ENCODE measurements at regions not wholly inside any gene's neighbourhood (a gene's known extent, or its start where the extent isn't known, plus 50 kb on each side); places are given as distances from the start of the nearest gene placed in this dataset.

- TF ChIP-seq EZH2phosphoT487 (IDR thresholded peaks at IDR 0.05; ENCODE audit: borderline replicate concordance, low read depth, low read length) (no peak), CTCF (conservative IDR thresholded peaks at IDR 0.05; ENCODE audit: low read length) (no peak)
- Histone ChIP-seq H2AFZ (ENCODE audit: low read length) (no peak overlapping the region), H3K4me2 (ENCODE audit: low read length) (no peak overlapping the region), H3K79me2 (ENCODE audit: insufficient read depth, low read depth, low read length) (no peaks in the 10 kb centered on the region), H3K9me3 (ENCODE audit: low read length) (no peaks in the 10 kb centered on the region), H3K4me3 (ENCODE audit: low read depth, low read length, poor library complexity, severe bottlenecking) (no peak overlapping the region), H3K36me3 (ENCODE audit: insufficient read depth, low read length) (no peaks in the 10 kb centered on the region), H3K9me2 (ENCODE audit: insufficient read depth, low read length) (no peaks in the 10 kb centered on the region), H3K27ac (ENCODE audit: low read depth, low read length, poor library complexity, severe bottlenecking) (no peak overlapping the region), H4K20me1 (ENCODE audit: insufficient read depth, low read length) (no peaks in the 10 kb centered on the region), H3K4me1 (ENCODE audit: insufficient read depth, low read length, poor library complexity, severe bottlenecking) (no peaks in the 10 kb centered on the region)
- CTCF ChIA-PET (ENCODE audit: unreplicated experiment), result no interaction called here
- POLR2A ChIA-PET, result interaction anchor here (0.5 to 0.8 kb wide), 2 partner anchors 9 to 1018 kb away, joined by 3 read pairs; no protein-coding TSS in a partner anchor
- intact Hi-C loops (cut with micrococcal nuclease; ENCODE audit: unreplicated experiment), result no loop called here
- no peak for DNase-seq (ENCODE audit: low spot score)
- BruUV-seq (replicated peaks), result no TSS peak
These were observed 159.4 kb downstream of the TENT4A start for GRCh38 chr5:6872441-6873160.

GRCh38 chr5:6873359-6873758 lies 160.1 kb downstream of the TENT4A start:
- TF ChIP-seq EZH2phosphoT487 (IDR thresholded peaks at IDR 0.05; ENCODE audit: borderline replicate concordance, low read depth, low read length) (no peak), CTCF (conservative IDR thresholded peaks at IDR 0.05; ENCODE audit: low read length) (no peak)
- no peak overlapping the region for H3K4me3 ChIP-seq (ENCODE audit: low read depth, low read length, poor library complexity, severe bottlenecking)
- H3K27ac ChIP-seq (ENCODE audit: low read depth, low read length, poor library complexity, severe bottlenecking), result no peak overlapping the region
- ChIA-PET POLR2A (interaction anchor here (0.7 kb wide), 1 partner anchor 1235 kb away, joined by 3 read pairs; no protein-coding TSS in a partner anchor), CTCF (ENCODE audit: unreplicated experiment) (no interaction called here)
- no peak overlapping the region for H3K4me2 ChIP-seq (ENCODE audit: low read length)
- no peaks in the 10 kb centered on the region for H3K9me3 ChIP-seq (ENCODE audit: low read length)
- no TSS peak for BruUV-seq (replicated peaks)
- no peak for DNase-seq (ENCODE audit: low spot score)
- no peaks in the 10 kb centered on the region for H4K20me1 ChIP-seq (ENCODE audit: insufficient read depth, low read length)
- H2AFZ ChIP-seq (ENCODE audit: low read length), result no peak overlapping the region
- no peaks in the 10 kb centered on the region for H3K4me1 ChIP-seq (ENCODE audit: insufficient read depth, low read length, poor library complexity, severe bottlenecking)
- H3K79me2 ChIP-seq (ENCODE audit: insufficient read depth, low read depth, low read length), result no peaks in the 10 kb centered on the region
- no peaks in the 10 kb centered on the region for H3K36me3 ChIP-seq (ENCODE audit: insufficient read depth, low read length)
- no peaks in the 10 kb centered on the region for H3K9me2 ChIP-seq (ENCODE audit: insufficient read depth, low read length)
- intact Hi-C loops (cut with micrococcal nuclease; ENCODE audit: unreplicated experiment), result no loop called here

DNA sequence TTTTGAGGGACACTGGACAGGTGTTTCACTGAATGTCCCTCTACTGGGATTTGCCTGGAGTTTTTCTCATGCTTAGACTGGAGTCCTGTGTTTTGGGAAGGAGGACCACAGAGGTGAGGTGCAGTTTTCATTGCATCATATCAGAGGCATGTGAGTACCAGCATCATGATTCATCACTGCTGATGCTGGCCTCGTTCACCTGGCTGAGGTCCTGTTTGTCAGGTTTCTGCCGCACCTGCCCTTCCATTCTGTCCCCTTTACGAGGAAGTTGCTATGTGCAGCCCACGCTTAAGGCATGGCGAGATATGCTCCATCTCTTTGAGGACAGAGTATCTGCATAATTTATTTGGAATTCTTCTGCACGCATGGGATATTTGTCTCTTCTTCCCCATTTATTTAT lies 162.1 kb downstream of the TENT4A start:
- Histone ChIP-seq H3K79me2 (ENCODE audit: insufficient read depth, low read depth, low read length) (no peaks in the 10 kb centered on the region), H3K27ac (ENCODE audit: low read depth, low read length, poor library complexity, severe bottlenecking) (no peak overlapping the region), H3K36me3 (ENCODE audit: insufficient read depth, low read length) (no peaks in the 10 kb centered on the region), H3K9me2 (ENCODE audit: insufficient read depth, low read length) (no peaks in the 10 kb centered on the region), H3K9me3 (ENCODE audit: low read length) (no peaks in the 10 kb centered on the region), H3K4me1 (ENCODE audit: insufficient read depth, low read length, poor library complexity, severe bottlenecking) (no peaks in the 10 kb centered on the region), H2AFZ (ENCODE audit: low read length) (no peak overlapping the region), H3K4me3 (ENCODE audit: low read depth, low read length, poor library complexity, severe bottlenecking) (no peak overlapping the region), H4K20me1 (ENCODE audit: insufficient read depth, low read length) (no peaks in the 10 kb centered on the region), H3K4me2 (ENCODE audit: low read length) (no peak overlapping the region)
- ChIA-PET CTCF (ENCODE audit: unreplicated experiment) (no interaction called here), POLR2A (interaction anchor here (0.6 kb wide), 1 partner anchor 236 kb away, joined by 3 read pairs; no protein-coding TSS in a partner anchor)
- DNase-seq (ENCODE audit: low spot score), result no peak
- intact Hi-C loops (cut with micrococcal nuclease; ENCODE audit: unreplicated experiment), result no loop called here
- TF ChIP-seq CTCF (conservative IDR thresholded peaks at IDR 0.05; ENCODE audit: low read length), result no peak
- no TSS peak for BruUV-seq (replicated peaks)
